AG10803 (cell line): ENCODE measurements at regions not wholly inside any gene's neighbourhood (a gene's known extent, or its start where the extent isn't known, plus 50 kb on each side); places are given as distances from the start of the nearest gene placed in this dataset.

Experiments
- DNase-seq: peaks from one replicate; pipeline ENCODE4 v3.0.0; 2010; ENCODE audit warnings: low read depth
- H3K4me3 ChIP-seq: 2 replicates; pipeline ENCODE4 v1.5.1; 2011; ENCODE audit warnings: mild to moderate bottlenecking, low read length, control low read depth
- CTCF ChIP-seq: conservative IDR thresholded peaks from 2 replicates; pipeline ENCODE4 v1.5.1; 2011; ENCODE audit warnings: mild to moderate bottlenecking, low read length, control low read depth, inconsistent platforms

GRCh38 chr1:4213366-4213973 lies 313.4 kb upstream of the C1orf174 start:
- no peak overlapping the region for H3K4me3 ChIP-seq
- TF ChIP-seq CTCF, result no peak
- DNase-seq, result no peak

- DNase-seq, result no peak
- no peak for TF ChIP-seq CTCF
- no peak overlapping the region for H3K4me3 ChIP-seq
Measured at GRCh38 chr1:4214826-4215225, 314.8 kb upstream of the C1orf174 start.

- no peak for TF ChIP-seq CTCF
- DNase-seq, result no peak
- no peak overlapping the region for H3K4me3 ChIP-seq
Measured at GRCh38 chr1:4215391-4215790, 315.3 kb upstream of the C1orf174 start.

GRCh38 chr1:4216231-4216630 lies 316.2 kb upstream of the C1orf174 start:
- no peak for TF ChIP-seq CTCF
- H3K4me3 ChIP-seq, result no peak overlapping the region

GRCh38 chr1:4218619-4219018 lies 318.5 kb upstream of the C1orf174 start:
- H3K4me3 ChIP-seq, result no peak overlapping the region
- TF ChIP-seq CTCF, result no peak
- no peak for DNase-seq

More at GRCh38 chr1:4216231-4216630, 316.2 kb upstream of the C1orf174 start:
- DNase-seq, result no peak

- no peak for TF ChIP-seq CTCF
- no peak overlapping the region for H3K4me3 ChIP-seq
- no peak for DNase-seq
Measured at GRCh38 chr1:4219111-4219510, 319.0 kb upstream of the C1orf174 start.

GRCh38 chr1:4219826-4220225 lies 319.8 kb upstream of the C1orf174 start:
- no peak for TF ChIP-seq CTCF
- no peak overlapping the region for H3K4me3 ChIP-seq
- no peak for DNase-seq
